A549 (cell line): ENCODE measurements at regions not wholly inside any gene's neighbourhood (a gene's known extent, or its start where the extent isn't known, plus 50 kb on each side); places are given as distances from the start of the nearest gene placed in this dataset.
A peak's percentile ranks its signal among the peaks of the same experiment; 100 is the strongest.

Experiments
- ATAC-seq, 2 experiments: fragments of 200-7000 bp in 1 of 2; fragments of >200 bp in 1 of 2; cut with Nextera tagmentation in 1 of 2; cut with Tn5 transposase in 1 of 2; 3 replicates each; pipeline versions ENCODE4 v1.8.0 to v1.9.1; 2018 to 2020; ENCODE audit warnings: mild to moderate bottlenecking in 1 of 2, moderate library complexity in 1 of 2
- CTCF ChIA-PET: fragments of 300-600 bp; sonication (Branson Sonifier 250); formaldehyde crosslinking; extraction: SDS; loops from one replicate; lab custom pipeline; 2021; ENCODE audit warnings: antibody characterized with exemption, inconsistent platforms; lab: Yijun Ruan, JAX
- POLR2A ChIA-PET: fragments of 350-600 bp; formaldehyde crosslinking; extraction: SDS; loops from one replicate; lab custom pipeline; 2021; ENCODE audit warnings: antibody characterized with exemption, inconsistent platforms; lab: Yijun Ruan, JAX
- DNase-seq, 2 experiments: peaks; one replicate each; pipeline versions ENCODE4 v3.0.0 to v3.0.0-alpha.2; 2011 to 2016; ENCODE audit warnings: low read depth in 1 of 2, low spot score in 1 of 2
- FAIRE-seq: peaks from 2 replicates; lab custom pipeline; 2011; peaks lifted over from hg19 to GRCh38; lab: Jason Lieb, UNC
- H3K27ac ChIP-seq, 2 experiments: fragments of >200 bp; sonication (Bioruptor Twin); formaldehyde crosslinking; 3 replicates each; pipeline ENCODE4 v1.5.1; 2016 to 2017
- H3K4me1 ChIP-seq: fragments of >200 bp; sonication (Bioruptor Twin); formaldehyde crosslinking; 3 replicates; pipeline ENCODE4 v1.6.1; 2016
- H3K4me2 ChIP-seq: fragments of >200 bp; sonication (Bioruptor Twin); formaldehyde crosslinking; 3 replicates; pipeline ENCODE4 v1.6.1; 2016
- H3K4me3 ChIP-seq: fragments of >200 bp; sonication (Bioruptor Twin); formaldehyde crosslinking; 3 replicates; pipeline ENCODE4 v1.5.1; 2016
- H3K9me3 ChIP-seq: fragments of >200 bp; sonication (Bioruptor Twin); formaldehyde crosslinking; 3 replicates; pipeline ENCODE4 v1.6.1; 2016
- BHLHE40 ChIP-seq: IDR thresholded peaks from 2 replicates; pipeline ENCODE4 v1.6.1; 2012; ENCODE audit warnings: low read depth, low read length, inconsistent platforms
- CBX8 ChIP-seq: fragments of 200-600 bp; sonication (generic); IDR thresholded peaks from 2 replicates; pipeline ENCODE4 v1.6.1; 2016
- CEBPB ChIP-seq, 2 experiments: fragments of >200 bp in 1 of 2; sonication (Bioruptor Twin) in 1 of 2; formaldehyde crosslinking in 1 of 2; IDR thresholded peaks; 2 replicates each; pipeline ENCODE4 v1.6.1; 2012 to 2016
- CHD2 ChIP-seq: fragments of 150-350 bp; IDR thresholded peaks from 2 replicates; pipeline ENCODE4 v1.6.1; 2014; ENCODE audit warnings: low read length; ENCODE audit not compliant: partially characterized antibody
- CHD4 ChIP-seq: fragments of 200-600 bp; sonication (generic); IDR thresholded peaks from 2 replicates; pipeline ENCODE4 v1.6.1; 2016; ENCODE audit warnings: antibody characterized with exemption, mild to moderate bottlenecking, borderline replicate concordance
- EHMT2 ChIP-seq: fragments of 200-600 bp; sonication (generic); IDR thresholded peaks from 2 replicates; pipeline ENCODE4 v1.6.1; 2016; ENCODE audit warnings: antibody characterized with exemption, low read depth, mild to moderate bottlenecking, moderate library complexity
- ESRRA ChIP-seq: fragments of 150-350 bp; IDR thresholded peaks from 2 replicates; pipeline ENCODE4 v1.6.1; 2014; ENCODE audit warnings: mild to moderate bottlenecking, low read length, borderline replicate concordance
- FOSL2 ChIP-seq, 2 experiments: fragments of 450-650 bp in 1 of 2; fragments of >200 bp in 1 of 2; sonication (Bioruptor Twin) in 1 of 2; formaldehyde crosslinking; IDR thresholded peaks; 2 replicates each; pipeline versions ENCODE4 v1.5.0 to v1.6.1; 2016 to 2020; ENCODE audit warnings: mild to moderate bottlenecking in 1 of 2, moderate library complexity in 1 of 2
- GATA3 ChIP-seq: IDR thresholded peaks from 2 replicates; pipeline ENCODE4 v1.6.1; 2012; ENCODE audit warnings: borderline replicate concordance
- HEYL ChIP-seq: fragments of 250-450 bp; sonication (Bioruptor Pico); IDR thresholded peaks from 2 replicates; pipeline ENCODE4 v1.8.0; 2021; ENCODE audit warnings: mild to moderate bottlenecking, moderate library complexity
- HOXB13 ChIP-seq: fragments of 250-450 bp; sonication (Bioruptor Pico); IDR thresholded peaks from 2 replicates; pipeline ENCODE4 v1.5.0; 2020; ENCODE audit warnings: low read depth, mild to moderate bottlenecking, moderate library complexity
- HOXB5 ChIP-seq: fragments of 250-450 bp; sonication (Bioruptor Pico); IDR thresholded peaks from 2 replicates; pipeline ENCODE4 v1.5.0; 2020; ENCODE audit warnings: mild to moderate bottlenecking, moderate library complexity
- JUN ChIP-seq, 2 experiments: fragments of >200 bp; sonication (Bioruptor Twin); formaldehyde crosslinking; IDR thresholded peaks; 2 replicates in 1 of 2; 3 replicates in 1 of 2; pipeline ENCODE4 v1.6.1; 2016 to 2017
- KDM5A ChIP-seq: fragments of 200-600 bp; sonication (generic); IDR thresholded peaks from 2 replicates; pipeline ENCODE4 v1.6.1; 2016; ENCODE audit warnings: antibody characterized with exemption, mild to moderate bottlenecking
- NFE2L2 ChIP-seq: fragments of 150-350 bp; conservative IDR thresholded peaks from 2 replicates; pipeline ENCODE4 v1.6.1; 2014; ENCODE audit warnings: low read length
- NPAS2 ChIP-seq: fragments of 250-450 bp; sonication (Bioruptor Pico); IDR thresholded peaks from 2 replicates; pipeline ENCODE4 v1.8.0; 2022; ENCODE audit warnings: mild to moderate bottlenecking, moderate library complexity, borderline replicate concordance
- RCOR1 ChIP-seq: fragments of 150-350 bp; IDR thresholded peaks from 2 replicates; pipeline ENCODE4 v1.6.1; 2014; ENCODE audit warnings: antibody characterized with exemption, low read length, low read depth
- RNF2 ChIP-seq: fragments of 200-600 bp; sonication (generic); IDR thresholded peaks from 2 replicates; pipeline ENCODE4 v1.6.1; 2016; ENCODE audit warnings: low read depth, mild to moderate bottlenecking, antibody characterized with exemption, moderate library complexity, borderline replicate concordance
- ZC3H11A ChIP-seq: fragments of 450-650 bp; IDR thresholded peaks from 2 replicates; pipeline ENCODE4 v1.6.1; 2014; ENCODE audit warnings: antibody characterized with exemption, mild to moderate bottlenecking
- ZFP36 ChIP-seq: fragments of 450-650 bp; IDR thresholded peaks from 2 replicates; pipeline ENCODE4 v1.6.1; 2014; ENCODE audit warnings: borderline replicate concordance; ENCODE audit not compliant: partially characterized antibody
- ZNF302 ChIP-seq: fragments of 250-450 bp; sonication (Bioruptor Pico); IDR thresholded peaks from 2 replicates; pipeline ENCODE4 v1.9.0; 2021; ENCODE audit warnings: inconsistent platforms, mild to moderate bottlenecking, moderate library complexity
- WGBS: methylation state at CpG from one replicate; pipeline ENCODE4 v1.1.6; 2017; ENCODE audit errors: missing lambda C conversion rate; 5-methylcytosine and 5-hydroxymethylcytosine counted together
- TF ChIP-seq, protein P1 (sequence below): fragments of 250-450 bp; sonication (Bioruptor Pico); IDR thresholded peaks from 2 replicates; pipeline ENCODE4 v1.5.0; 2021; ENCODE audit warnings: mild to moderate bottlenecking, moderate library complexity, borderline replicate concordance
- TF ChIP-seq, protein P2 (sequence below): IDR thresholded peaks from 2 replicates; pipeline ENCODE4 v1.6.1; 2012
- TF ChIP-seq, protein P3 (sequence below): fragments of 450-650 bp; IDR thresholded peaks from 2 replicates; pipeline ENCODE4 v1.6.1; 2014; ENCODE audit warnings: antibody characterized with exemption
- TF ChIP-seq, protein P4 (sequence below): fragments of 250-450 bp; sonication (Bioruptor Pico); IDR thresholded peaks from 2 replicates; pipeline ENCODE4 v1.5.0; 2020; ENCODE audit warnings: low read depth, mild to moderate bottlenecking, moderate library complexity

DNA sequence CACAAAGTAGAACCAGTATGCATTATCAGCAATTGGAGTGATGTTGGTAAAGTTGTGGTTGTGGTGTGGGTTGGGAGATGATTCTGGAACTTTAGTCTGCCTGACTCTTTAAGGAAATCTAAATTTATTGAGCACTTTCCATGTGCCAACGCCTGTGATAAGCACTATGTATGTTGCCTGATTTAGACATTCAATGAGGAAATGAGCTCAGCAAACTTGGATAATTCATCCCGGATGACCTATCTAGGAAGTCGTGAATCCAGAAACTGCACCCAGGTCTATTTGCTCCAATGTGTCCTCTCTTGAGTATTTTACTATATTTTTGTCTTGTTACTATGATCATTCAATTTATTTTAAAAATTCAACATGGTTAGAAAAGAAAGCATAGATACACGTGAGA is 400.8 kb upstream of the MMADHC start:
- Histone ChIP-seq H3K9me3 (no peaks in the 10 kb centered on the region), H3K27ac (peak overlapping the region; percentile 52 to 77; a peak in 4 of 6 replicates), H3K4me3 (no peak overlapping the region), H3K4me2 (no peak overlapping the region), H3K4me1 (peaks cover 28% of the 10 kb centered on the region)
- ChIA-PET CTCF (interaction anchor here (1.0 kb wide), 1 partner anchor 391 kb away, joined by 3 read pairs; no protein-coding TSS in a partner anchor), POLR2A (no interaction called here)
- TF ChIP-seq HEYL (CRISPR knock-in tag) = no peak
- no peak for TF ChIP-seq ZFP36
- TF ChIP-seq FOSL2 (IDR thresholded peaks at IDR 0.05) = no peak
- no peak for TF ChIP-seq FOSL2 (CRISPR knock-in tag; IDR thresholded peaks at IDR 0.05)
- no peak for TF ChIP-seq ESRRA
- no peak for TF ChIP-seq CHD2
- TF ChIP-seq ZC3H11A = no peak
- TF ChIP-seq EHMT2 = no peak
- TF ChIP-seq, protein P1, sequence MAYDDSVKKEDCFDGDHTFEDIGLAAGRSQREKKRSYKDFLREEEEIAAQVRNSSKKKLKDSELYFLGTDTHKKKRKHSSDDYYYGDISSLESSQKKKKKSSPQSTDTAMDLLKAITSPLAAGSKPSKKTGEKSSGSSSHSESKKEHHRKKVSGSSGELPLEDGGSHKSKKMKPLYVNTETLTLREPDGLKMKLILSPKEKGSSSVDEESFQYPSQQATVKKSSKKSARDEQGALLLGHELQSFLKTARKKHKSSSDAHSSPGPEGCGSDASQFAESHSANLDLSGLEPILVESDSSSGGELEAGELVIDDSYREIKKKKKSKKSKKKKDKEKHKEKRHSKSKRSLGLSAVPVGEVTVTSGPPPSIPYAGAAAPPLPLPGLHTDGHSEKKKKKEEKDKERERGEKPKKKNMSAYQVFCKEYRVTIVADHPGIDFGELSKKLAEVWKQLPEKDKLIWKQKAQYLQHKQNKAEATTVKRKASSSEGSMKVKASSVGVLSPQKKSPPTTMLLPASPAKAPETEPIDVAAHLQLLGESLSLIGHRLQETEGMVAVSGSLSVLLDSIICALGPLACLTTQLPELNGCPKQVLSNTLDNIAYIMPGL (CRISPR knock-in tag) = no peak
- TF ChIP-seq KDM5A = no peak
- TF ChIP-seq CEBPB (IDR thresholded peaks at IDR 0.05) = no peak
- TF ChIP-seq, protein P2, sequence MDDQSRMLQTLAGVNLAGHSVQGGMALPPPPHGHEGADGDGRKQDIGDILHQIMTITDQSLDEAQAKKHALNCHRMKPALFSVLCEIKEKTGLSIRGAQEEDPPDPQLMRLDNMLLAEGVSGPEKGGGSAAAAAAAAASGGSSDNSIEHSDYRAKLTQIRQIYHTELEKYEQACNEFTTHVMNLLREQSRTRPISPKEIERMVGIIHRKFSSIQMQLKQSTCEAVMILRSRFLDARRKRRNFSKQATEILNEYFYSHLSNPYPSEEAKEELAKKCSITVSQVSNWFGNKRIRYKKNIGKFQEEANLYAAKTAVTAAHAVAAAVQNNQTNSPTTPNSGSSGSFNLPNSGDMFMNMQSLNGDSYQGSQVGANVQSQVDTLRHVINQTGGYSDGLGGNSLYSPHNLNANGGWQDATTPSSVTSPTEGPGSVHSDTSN = no peak
- TF ChIP-seq CBX8 = no peak
- TF ChIP-seq CHD4 = no peak
- TF ChIP-seq NFE2L2 = no peak
- 91% methylated on average over 4 of the region's 4 CpGs for WGBS
- ATAC-seq (no peak), DNase-seq (no peak), FAIRE-seq (no peak)

DNA sequence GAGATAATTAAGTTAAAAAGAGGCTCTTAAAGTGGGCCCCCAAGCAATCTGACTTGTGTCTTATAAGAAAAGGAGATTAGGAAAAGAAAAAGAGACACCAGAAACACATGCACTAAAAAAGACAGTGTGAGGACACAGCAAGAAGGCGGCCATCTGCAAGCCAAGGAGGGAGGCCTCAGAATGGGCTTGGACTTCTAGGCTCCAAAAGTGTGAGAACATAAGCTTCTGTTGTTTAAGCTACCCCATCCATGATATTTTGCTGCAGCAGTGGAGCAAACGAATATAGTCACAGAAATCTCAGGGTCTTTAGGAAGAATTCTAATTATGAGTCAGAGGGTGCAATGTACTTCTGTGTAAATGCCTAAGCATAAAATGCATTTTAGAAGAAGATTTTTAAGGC is 399.3 kb upstream of the MMADHC start:
- ChIA-PET POLR2A (no interaction called here), CTCF (no interaction called here)
- H3K27ac ChIP-seq = 0 out of 6 replicates have a peak overlapping the region, but pooled peaks of 1 of the 2 experiments have one; percentile 8
- H3K9me3 ChIP-seq = no peaks in the 10 kb centered on the region
- FAIRE-seq (no peak), DNase-seq (no peak), ATAC-seq (no peak)
- TF ChIP-seq HOXB13 (CRISPR knock-in tag) (no peak), GATA3 (no peak), NPAS2 (CRISPR knock-in tag) (no peak), RNF2 (no peak), CHD2 (no peak), ZNF302 (CRISPR knock-in tag) (no peak)
- TF ChIP-seq, protein P3, sequence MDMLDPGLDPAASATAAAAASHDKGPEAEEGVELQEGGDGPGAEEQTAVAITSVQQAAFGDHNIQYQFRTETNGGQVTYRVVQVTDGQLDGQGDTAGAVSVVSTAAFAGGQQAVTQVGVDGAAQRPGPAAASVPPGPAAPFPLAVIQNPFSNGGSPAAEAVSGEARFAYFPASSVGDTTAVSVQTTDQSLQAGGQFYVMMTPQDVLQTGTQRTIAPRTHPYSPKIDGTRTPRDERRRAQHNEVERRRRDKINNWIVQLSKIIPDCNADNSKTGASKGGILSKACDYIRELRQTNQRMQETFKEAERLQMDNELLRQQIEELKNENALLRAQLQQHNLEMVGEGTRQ = no peak
- H3K4me2 ChIP-seq = no peak overlapping the region
- H3K4me1 ChIP-seq = peaks cover 28% of the 10 kb centered on the region
- WGBS = 91% methylated on average over 2 of the region's 2 CpGs
- no peak overlapping the region for H3K4me3 ChIP-seq

DNA sequence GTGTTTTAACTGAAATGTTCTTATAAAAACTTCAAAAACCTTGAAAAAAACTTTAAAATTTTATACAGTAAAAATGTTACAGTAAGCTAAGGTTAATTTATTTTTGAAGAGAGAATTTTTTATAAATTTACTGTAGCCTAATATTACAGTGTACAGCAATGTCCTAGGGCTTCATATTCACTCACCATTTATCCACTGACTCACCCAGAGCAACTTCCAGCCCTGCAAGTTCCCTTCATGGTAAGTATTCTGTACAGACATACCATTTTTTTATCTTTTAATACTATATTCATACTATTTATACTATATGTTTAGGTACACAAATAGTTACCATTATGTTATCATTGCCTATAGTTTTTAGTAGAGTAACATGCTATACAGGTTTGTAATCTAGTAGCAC is 396.7 kb upstream of the MMADHC start:
- H3K9me3 ChIP-seq = no peaks in the 10 kb centered on the region
- ChIA-PET POLR2A (no interaction called here), CTCF (no interaction called here)
- no peak for FAIRE-seq
- peaks cover 7% of the 10 kb centered on the region for H3K4me1 ChIP-seq
- TF ChIP-seq RCOR1 = no peak
- no peak for TF ChIP-seq JUN (IDR thresholded peaks at IDR 0.05)
- TF ChIP-seq, protein P4, sequence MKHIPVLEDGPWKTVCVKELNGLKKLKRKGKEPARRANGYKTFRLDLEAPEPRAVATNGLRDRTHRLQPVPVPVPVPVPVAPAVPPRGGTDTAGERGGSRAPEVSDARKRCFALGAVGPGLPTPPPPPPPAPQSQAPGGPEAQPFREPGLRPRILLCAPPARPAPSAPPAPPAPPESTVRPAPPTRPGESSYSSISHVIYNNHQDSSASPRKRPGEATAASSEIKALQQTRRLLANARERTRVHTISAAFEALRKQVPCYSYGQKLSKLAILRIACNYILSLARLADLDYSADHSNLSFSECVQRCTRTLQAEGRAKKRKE = no peak
- TF ChIP-seq RNF2 = no peak
- no peak for TF ChIP-seq HOXB5 (CRISPR knock-in tag)
- no peak for TF ChIP-seq BHLHE40
- H3K27ac ChIP-seq = no peak overlapping the region
- no peak overlapping the region for H3K4me2 ChIP-seq
- no peak for ATAC-seq
- H3K4me3 ChIP-seq = no peak overlapping the region
- DNase-seq = no peak
